K562 (cell line): ENCODE measurements at regions not wholly inside any gene's neighbourhood (a gene's known extent, or its start where the extent isn't known, plus 50 kb on each side); places are given as distances from the start of the nearest gene placed in this dataset.

Experiments
- ATAC-seq: fragments of 200-7000 bp; cut with Tn5 transposase; 3 replicates; pipeline ENCODE4 v1.9.1; 2020; ENCODE audit warnings: moderate library complexity
- BruUV-seq: library from RNA; stranded (reverse); fragments of 400-500 nt; replicated peaks from 2 replicates; lab custom pipeline; 2021; lab: Mats Ljungman, UMichigan
- CTCF ChIA-PET: fragments of 300-600 bp; formaldehyde crosslinking; extraction: SDS; loops from one replicate; lab custom pipeline; 2021; ENCODE audit warnings: low intra/inter-chr PET ratio; lab: Yijun Ruan, JAX
- POLR2A ChIA-PET: fragments of 300-600, 350-650 bp; sonication (Branson Sonifier 250); formaldehyde crosslinking; extraction: SDS; loops from one replicate; lab custom pipeline; 2021; ENCODE audit warnings: antibody characterized with exemption, inconsistent platforms; lab: Yijun Ruan, JAX
- DNase-seq, 4 experiments: peaks; one replicate each; pipeline versions ENCODE4 v3.0.0 to v3.0.0-alpha.2; 2011 to 2018; ENCODE audit warnings: low spot score in 3 of 4, mixed read lengths in 3 of 4; ENCODE audit errors: extremely low read depth in 1 of 4
- FAIRE-seq: peaks from 2 replicates; lab custom pipeline; 2011; peaks lifted over from hg19 to GRCh38; lab: Jason Lieb, UNC
- H2AFZ ChIP-seq: 2 replicates; pipeline ENCODE4 v1.6.0; 2011; ENCODE audit warnings: low read depth, low read length, control low read depth, inconsistent platforms
- H3K27ac ChIP-seq: fragments of 200-600 bp; 3 replicates; pipeline ENCODE4 v1.8.0; 2011; ENCODE audit warnings: low read depth, mild to moderate bottlenecking, control low read depth, inconsistent platforms, low read length, moderate library complexity, mixed read lengths; ENCODE audit errors: extremely low read depth
- H3K27me3 ChIP-seq, 2 experiments: fragments of 300-600 bp in 1 of 2; 2 replicates in 1 of 2; 3 replicates in 1 of 2; pipeline versions ENCODE4 v1.6.0 to v1.8.0; 2011; ENCODE audit warnings: inconsistent platforms in 2 of 2, low read length in 2 of 2, mild to moderate bottlenecking in 1 of 2, mixed read lengths in 1 of 2, moderate library complexity in 1 of 2; ENCODE audit not compliant: control insufficient read depth in 2 of 2, insufficient read depth in 2 of 2
- H3K36me3 ChIP-seq: fragments of 300-600 bp; 3 replicates; pipeline ENCODE4 v1.8.0; 2011; ENCODE audit warnings: mild to moderate bottlenecking, low read length, inconsistent platforms; ENCODE audit not compliant: control insufficient read depth, insufficient read depth
- H3K4me1 ChIP-seq, 2 experiments: fragments of 200-600 bp in 1 of 2; replicated peaks in 1 of 2; 2 replicates in 1 of 2; 3 replicates in 1 of 2; pipeline versions ENCODE4 v1.5.1 to v1.8.0; 2011; ENCODE audit warnings: inconsistent platforms in 2 of 2, low read length in 2 of 2, mild to moderate bottlenecking in 1 of 2, mixed read lengths in 1 of 2, moderate library complexity in 1 of 2; ENCODE audit not compliant: control insufficient read depth in 2 of 2, insufficient read depth in 2 of 2
- H3K4me2 ChIP-seq: 2 replicates; pipeline ENCODE4 v1.6.1; 2011; ENCODE audit warnings: low read length, control low read depth, inconsistent platforms, mixed read lengths; ENCODE audit not compliant: insufficient read depth
- H3K4me3 ChIP-seq: fragments of 200-600 bp; sonication (generic), shearing (Covaris generic); 2 replicates; pipeline ENCODE4 v1.5.1; 2016; ENCODE audit warnings: control low read depth, inconsistent platforms
- H3K79me2 ChIP-seq: fragments of 200-600 bp; 3 replicates; pipeline ENCODE4 v1.8.0; 2011; ENCODE audit warnings: low read length, inconsistent platforms; ENCODE audit not compliant: control insufficient read depth, insufficient read depth
- H3K9ac ChIP-seq, 2 experiments: 2 replicates each; pipeline versions ENCODE4 v1.6.0 to v1.6.1; 2011; ENCODE audit warnings: low read depth in 2 of 2, low read length in 2 of 2, control low read depth in 1 of 2, inconsistent platforms in 1 of 2, mild to moderate bottlenecking in 1 of 2, mixed read lengths in 1 of 2; ENCODE audit not compliant: insufficient read depth in 1 of 2
- H3K9me1 ChIP-seq: one replicate; pipeline ENCODE4 v1.6.0; 2011; ENCODE audit warnings: inconsistent platforms, mild to moderate bottlenecking, low read length, moderate library complexity; ENCODE audit not compliant: control insufficient read depth, insufficient read depth
- H3K9me3 ChIP-seq: replicated peaks from 2 replicates; pipeline ENCODE4 v1.5.1; 2011; ENCODE audit warnings: low read depth, low read length, inconsistent platforms; ENCODE audit not compliant: control insufficient read depth, insufficient read depth
- H4K20me1 ChIP-seq: replicated peaks from 2 replicates; pipeline ENCODE4 v1.6.1; 2011; ENCODE audit warnings: low read length, inconsistent platforms, mixed read lengths; ENCODE audit not compliant: control insufficient read depth, insufficient read depth
- ARID4B ChIP-seq: sonication (generic); formaldehyde crosslinking; IDR thresholded peaks from 2 replicates; pipeline ENCODE4 v1.8.0; 2022; ENCODE audit warnings: mild to moderate bottlenecking, missing genetic modification reagents
- BRD4 ChIP-seq: fragments of 200-600 bp; sonication (generic); IDR thresholded peaks from 2 replicates; pipeline ENCODE4 v1.6.1; 2017; ENCODE audit warnings: inconsistent platforms
- CHCHD3 ChIP-seq: fragments of 250-450 bp; sonication (Bioruptor Pico); IDR thresholded peaks from 2 replicates; pipeline ENCODE4 v2.1.2; 2022; ENCODE audit warnings: mild to moderate bottlenecking
- EP400 ChIP-seq: fragments of 450-650 bp; IDR thresholded peaks from 2 replicates; pipeline ENCODE4 v1.6.1; 2017; ENCODE audit warnings: antibody characterized with exemption, mild to moderate bottlenecking, moderate library complexity
- LEF1 ChIP-seq: fragments of 450-650 bp; IDR thresholded peaks from 2 replicates; pipeline ENCODE4 v1.6.1; 2016; ENCODE audit warnings: mild to moderate bottlenecking
- MTA3 ChIP-seq: fragments of 450-650 bp; formaldehyde crosslinking; IDR thresholded peaks from 2 replicates; pipeline ENCODE4 v1.6.1; 2017; ENCODE audit warnings: mild to moderate bottlenecking, borderline replicate concordance
- PPARD ChIP-seq: fragments of 250-450 bp; sonication (Bioruptor Pico); IDR thresholded peaks from 2 replicates; pipeline ENCODE4 v1.8.0; 2022; ENCODE audit warnings: inconsistent platforms, mild to moderate bottlenecking, moderate library complexity
- SIX5 ChIP-seq, 2 experiments: IDR thresholded peaks; 2 replicates each; pipeline ENCODE4 v1.6.1; 2011; ENCODE audit warnings: low read length in 2 of 2, borderline replicate concordance in 1 of 2, low read depth in 1 of 2, mild to moderate bottlenecking in 1 of 2, moderate library complexity in 1 of 2; ENCODE audit not compliant: insufficient read depth in 1 of 2
- ZNF263 ChIP-seq: sonication (generic); formaldehyde crosslinking; IDR thresholded peaks from 2 replicates; pipeline ENCODE4 v1.8.0; 2022; ENCODE audit warnings: mild to moderate bottlenecking, missing genetic modification reagents, borderline replicate concordance
- ZNF318 ChIP-seq, 2 experiments: fragments of 450-650 bp; IDR thresholded peaks; 2 replicates each; pipeline ENCODE4 v1.6.1; 2016; ENCODE audit warnings: mild to moderate bottlenecking in 2 of 2, borderline replicate concordance in 1 of 2, low read depth in 1 of 2, moderate library complexity in 1 of 2
- WGBS: fragments of 100-300 bp; shearing (Covaris generic); methylation state at CpG from one replicate; pipeline ENCODE4 v1.1.6; 2016; ENCODE audit warnings: low coverage, mixed read lengths; ENCODE audit not compliant: insufficient coverage; ENCODE audit errors: missing lambda C conversion rate; 5-methylcytosine and 5-hydroxymethylcytosine counted together
- in situ Hi-C: fragments of 300-500 bp; cut with MboI; formaldehyde crosslinking; loops from 4 replicates; pipeline ENCODE4 v1.15.0; 2018; ENCODE audit warnings: inconsistent platforms, mixed read lengths
- intact Hi-C: fragments of 100-400 bp; cut with micrococcal nuclease; formaldehyde crosslinking; loops from 2 replicates; pipeline ENCODE4 v1.14.2; 2022

- TF ChIP-seq ARID4B (CRISPR knock-in tag) (no peak), MTA3 (no peak), PPARD (CRISPR knock-in tag) (no peak), LEF1 (no peak), EP400 (no peak)
Measured at GRCh38 chr10:8758029-8758428, 703.5 kb downstream of the GATA3 start (continued).

DNA sequence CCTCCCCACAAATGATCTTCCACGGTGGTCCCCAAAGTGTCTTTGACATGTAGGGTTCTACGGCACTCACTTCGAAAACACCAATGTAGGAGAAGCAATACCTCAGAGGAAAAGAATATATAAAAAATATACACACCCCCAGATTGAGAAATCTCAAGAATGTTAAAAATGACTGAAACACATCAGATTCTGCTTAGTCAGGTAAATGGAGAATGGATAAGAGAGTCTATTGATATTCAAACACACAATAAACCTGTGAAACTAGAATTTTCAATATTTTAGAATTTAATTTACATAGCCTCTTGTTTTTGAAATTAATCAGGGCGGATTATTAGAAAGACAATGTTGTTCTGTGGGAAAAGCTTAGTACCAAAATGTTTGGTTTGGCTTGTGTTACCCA lies 712.4 kb downstream of the GATA3 start:
- Histone ChIP-seq H3K27me3 (no peaks in the 10 kb centered on the region), H4K20me1 (no peaks in the 10 kb centered on the region), H3K4me2 (no peak overlapping the region), H3K27ac (no peak overlapping the region), H3K36me3 (no peaks in the 10 kb centered on the region), H3K9me3 (no peaks in the 10 kb centered on the region), H3K9me1 (no peaks in the 10 kb centered on the region), H2AFZ (no peak overlapping the region), H3K9ac (no peak overlapping the region), H3K79me2 (no peaks in the 10 kb centered on the region), H3K4me3 (no peak overlapping the region), H3K4me1 (no peaks in the 10 kb centered on the region)
- DNase-seq (no peak), FAIRE-seq (no peak), ATAC-seq (no peak)
- no TSS peak for BruUV-seq
- ChIA-PET CTCF (no interaction called here), POLR2A (no interaction called here)
- intact Hi-C loops (no loop called here), in situ Hi-C loops (no loop called here)
- WGBS, result 0% methylated on average over 4 of the region's 4 CpGs
- TF ChIP-seq ZNF263 (CRISPR knock-in tag) (no peak), BRD4 (no peak), ZNF318 (IDR thresholded peaks at IDR 0.05; ENCODE audit: borderline replicate concordance in 1 of 2, low read depth in 1 of 2) (no peak), SIX5 (IDR thresholded peaks at IDR 0.05; ENCODE audit: borderline replicate concordance in 1 of 2, insufficient read depth in 1 of 2, low read depth in 1 of 2, low read length in 2 of 2) (no peak), CHCHD3 (CRISPR knock-in tag) (no peak)
